CD14-positive monocyte (primary cell): ENCODE measurements at regions not wholly inside any gene's neighbourhood (a gene's known extent, or its start where the extent isn't known, plus 50 kb on each side); places are given as distances from the start of the nearest gene placed in this dataset.

Experiments
- DNase-seq, 3 donors: peaks; one replicate each; pipeline ENCODE4 v3.0.0-alpha.2; 2011 to 2022
- H2AFZ ChIP-seq: 2 replicates; pipeline ENCODE4 v1.6.0; 2012; ENCODE audit warnings: mild to moderate bottlenecking, low read depth, low read length, inconsistent platforms; ENCODE audit not compliant: insufficient read depth, poor library complexity, severe bottlenecking
- H3K27ac ChIP-seq, 2 donors: 1 replicate in 1 of 2; 2 replicates in 1 of 2; pipeline ENCODE4 v1.5.1; 2012 to 2013; ENCODE audit warnings: low read length in 2 of 2, control low read depth in 1 of 2, inconsistent platforms in 1 of 2, low read depth in 1 of 2, mild to moderate bottlenecking in 1 of 2
- H3K27me3 ChIP-seq, 2 donors: one replicate each; pipeline versions ENCODE4 v1.6.0 to v1.6.1; 2011 to 2013; ENCODE audit warnings: low read length in 2 of 2; ENCODE audit not compliant: control insufficient read depth in 2 of 2, insufficient read depth in 2 of 2
- H3K36me3 ChIP-seq, 2 donors: replicated peaks in 1 of 2; 1 replicate in 1 of 2; 2 replicates in 1 of 2; pipeline versions ENCODE4 v1.5.1 to v1.6.1; 2012 to 2013; ENCODE audit warnings: low read length in 2 of 2, control low read depth in 1 of 2, inconsistent platforms in 1 of 2, mild to moderate bottlenecking in 1 of 2; ENCODE audit not compliant: insufficient read depth in 2 of 2, control insufficient read depth in 1 of 2
- H3K4me1 ChIP-seq, 2 donors: 1 replicate in 1 of 2; 2 replicates in 1 of 2; pipeline versions ENCODE4 v1.5.1 to v1.6.1; 2012 to 2013; ENCODE audit warnings: low read length in 2 of 2, control low read depth in 1 of 2, inconsistent platforms in 1 of 2, mild to moderate bottlenecking in 1 of 2, moderate library complexity in 1 of 2; ENCODE audit not compliant: insufficient read depth in 2 of 2, control insufficient read depth in 1 of 2
- H3K4me2 ChIP-seq: replicated peaks from 2 replicates; pipeline ENCODE3; 2012; ENCODE audit warnings: low read length, moderate library complexity, mild to moderate bottlenecking; ENCODE audit not compliant: poor library complexity, severe bottlenecking; ENCODE audit errors: extremely low read depth
- H3K4me3 ChIP-seq, 3 experiments: fragments of 200-600 bp in 1 of 3; sonication (generic) in 1 of 3; replicated peaks in 1 of 3; 1 replicate in 2 of 3; 2 replicates in 1 of 3; pipeline ENCODE4 v1.5.1; 2011 to 2013; ENCODE audit warnings: low read length in 3 of 3, mild to moderate bottlenecking in 3 of 3, control low read depth in 2 of 3, low read depth in 2 of 3, inconsistent platforms in 1 of 3, moderate library complexity in 1 of 3
- H3K79me2 ChIP-seq: 2 replicates; pipeline ENCODE4 v1.6.0; 2012; ENCODE audit warnings: mild to moderate bottlenecking, control low read depth, inconsistent platforms, low read length, moderate library complexity; ENCODE audit not compliant: insufficient read depth
- H3K9ac ChIP-seq: 2 replicates; pipeline ENCODE4 v1.6.0; 2017; ENCODE audit warnings: low read length, mild to moderate bottlenecking; ENCODE audit not compliant: insufficient read depth, poor library complexity, severe bottlenecking
- H3K9me3 ChIP-seq, 2 donors: replicated peaks in 1 of 2; 1 replicate in 1 of 2; 2 replicates in 1 of 2; pipeline versions ENCODE4 v1.5.1 to v1.6.1; 2012 to 2013; ENCODE audit warnings: low read length in 2 of 2, control low read depth in 1 of 2; ENCODE audit not compliant: control insufficient read depth in 1 of 2, insufficient read depth in 1 of 2
- H4K20me1 ChIP-seq: 2 replicates; pipeline ENCODE4 v1.6.0; 2012; ENCODE audit warnings: mild to moderate bottlenecking, low read length, control low read depth, moderate library complexity; ENCODE audit not compliant: insufficient read depth
- H3K27ac Mint-ChIP-seq, 7 donors: one replicate each; pipeline ENCODE4 v1.8.0; 2020; ENCODE audit warnings: mild to moderate bottlenecking in 7 of 7, mixed read lengths in 7 of 7, moderate library complexity in 6 of 7, inconsistent platforms in 2 of 7
- H3K27me3 Mint-ChIP-seq, 3 donors: one replicate each; pipeline ENCODE4 v1.8.0; 2021 to 2022; ENCODE audit warnings: low read depth in 3 of 3, mild to moderate bottlenecking in 3 of 3, mixed read lengths in 3 of 3, moderate library complexity in 3 of 3, inconsistent platforms in 1 of 3
- H3K36me3 Mint-ChIP-seq, 2 donors: one replicate each; pipeline ENCODE4 v1.8.0; 2020; ENCODE audit warnings: mixed read lengths in 2 of 2, inconsistent platforms in 1 of 2, mild to moderate bottlenecking in 1 of 2
- H3K4me1 Mint-ChIP-seq: one replicate; pipeline ENCODE4 v1.8.0; 2020; ENCODE audit warnings: mild to moderate bottlenecking, mixed read lengths
- H3K4me3 Mint-ChIP-seq, 2 donors: one replicate each; pipeline ENCODE4 v1.8.0; 2020; ENCODE audit warnings: mild to moderate bottlenecking in 2 of 2, mixed read lengths in 2 of 2, moderate library complexity in 1 of 2
- H3K9me3 Mint-ChIP-seq, 7 donors: one replicate each; pipeline ENCODE4 v1.8.0; 2020 to 2022; ENCODE audit warnings: mixed read lengths in 7 of 7, mild to moderate bottlenecking in 6 of 7, moderate library complexity in 6 of 7, inconsistent platforms in 2 of 7
- CTCF ChIP-seq: fragments of 200-600 bp; IDR thresholded peaks from one replicate; pipeline ENCODE4 v1.8.0; 2022; ENCODE audit warnings: antibody characterized with exemption, mild to moderate bottlenecking
- WGBS: methylation state at CpG from one replicate; pipeline ENCODE4 v1.1.5; 2013; ENCODE audit warnings: missing lambda C conversion rate; ENCODE audit not compliant: insufficient coverage; 5-methylcytosine and 5-hydroxymethylcytosine counted together
- intact Hi-C, 2 donors: fragments of 100-400 bp; cut with micrococcal nuclease; formaldehyde crosslinking; loops; one replicate each; pipeline versions ENCODE4 v1.15.0 to v1.15.1; 2023

DNA sequence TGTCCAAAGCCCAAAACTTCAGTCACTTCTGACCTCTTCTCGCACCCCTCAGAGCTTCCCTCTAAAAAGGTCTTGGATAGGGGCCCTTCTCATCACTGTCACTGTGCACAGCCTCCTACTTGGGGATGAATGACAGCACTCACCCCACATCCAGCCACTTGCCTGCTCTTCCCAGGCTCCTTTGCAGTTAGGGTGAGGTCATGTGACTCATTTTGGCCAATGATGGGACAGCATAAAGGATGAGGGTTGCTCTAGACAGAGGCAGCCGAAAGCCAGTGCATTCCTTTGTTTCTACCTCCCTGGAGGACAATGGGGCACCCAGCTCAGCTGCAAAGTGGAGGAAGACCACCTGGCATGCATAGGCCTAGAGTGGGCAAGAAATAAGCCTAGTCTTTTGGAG is 1413.3 kb downstream of the TBC1D22A start:
- intact Hi-C loops, result no loop called here
- Histone ChIP-seq H3K27me3 (no peaks in the 10 kb centered on the region), H3K9me3 (no peaks in the 10 kb centered on the region), H3K36me3 (no peaks in the 10 kb centered on the region), H3K27ac (no peak overlapping the region), H3K4me1 (no peaks in the 10 kb centered on the region), H3K4me2 (no peak overlapping the region), H4K20me1 (no peaks in the 10 kb centered on the region), H3K9ac (no peak overlapping the region), H2AFZ (no peak overlapping the region), H3K79me2 (no peaks in the 10 kb centered on the region), H3K4me3 (no peak overlapping the region)
- WGBS, result 100% methylated on average over 2 of the region's 2 CpGs
- Mint-ChIP-seq H3K4me1 (no peaks in the 10 kb centered on the region), H3K27ac (no peak overlapping the region), H3K36me3 (no peaks in the 10 kb centered on the region), H3K4me3 (no peak overlapping the region), H3K27me3 (peaks cover 0 to 7% (median 3%) of the 10 kb centered on the region in 3 donors), H3K9me3 (peaks cover 0 to 5% (median 0%) of the 10 kb centered on the region in 7 donors)
- TF ChIP-seq CTCF, result no peak
- DNase-seq, result no peak

DNA sequence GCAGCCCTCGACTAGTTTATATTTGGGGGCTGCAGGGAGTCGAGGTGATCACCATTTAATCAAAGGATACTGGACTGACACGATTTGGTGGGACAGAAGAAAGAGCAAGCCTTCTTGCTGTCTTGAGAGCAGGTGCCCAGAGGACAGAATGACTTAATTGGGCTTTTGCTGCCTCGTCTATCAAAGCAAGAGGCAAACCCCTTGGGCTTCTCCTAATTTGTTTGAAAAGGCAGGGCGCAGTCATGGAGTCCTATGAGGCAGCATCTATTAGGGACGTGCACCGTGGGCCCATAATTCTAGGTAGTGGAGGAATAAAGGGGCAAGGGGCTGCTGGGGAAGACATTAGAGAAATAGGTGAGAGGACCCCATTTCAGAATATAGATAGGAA is 1411.3 kb downstream of the TBC1D22A start:
- Mint-ChIP-seq H3K4me1 (no peaks in the 10 kb centered on the region), H3K27ac (no peak overlapping the region), H3K36me3 (no peaks in the 10 kb centered on the region), H3K9me3 (peaks cover 0 to 5% (median 2%) of the 10 kb centered on the region in 7 donors), H3K4me3 (no peak overlapping the region), H3K27me3 (peaks cover 2 to 7% (median 3%) of the 10 kb centered on the region in 3 donors)
- Histone ChIP-seq H3K27me3 (no peaks in the 10 kb centered on the region), H3K27ac (no peak overlapping the region), H4K20me1 (no peaks in the 10 kb centered on the region), H3K9ac (no peak overlapping the region), H3K79me2 (no peaks in the 10 kb centered on the region), H3K4me3 (no peak overlapping the region), H3K4me2 (no peak overlapping the region), H3K9me3 (no peaks in the 10 kb centered on the region), H3K4me1 (no peaks in the 10 kb centered on the region), H3K36me3 (no peaks in the 10 kb centered on the region), H2AFZ (no peak overlapping the region)
- 82% methylated on average over 7 of the region's 7 CpGs for WGBS
- TF ChIP-seq CTCF, result no peak
- intact Hi-C loops, result no loop called here
- DNase-seq, result no peak
